Epithelial cell of esophagus (primary cell): ENCODE measurements at regions not wholly inside any gene's neighbourhood (a gene's known extent, or its start where the extent isn't known, plus 50 kb on each side); places are given as distances from the start of the nearest gene placed in this dataset.

ENCODE experiments used
- DNase-seq: peaks from one replicate; pipeline ENCODE4 v3.0.0; 2010; ENCODE audit warnings: low read depth
- H3K4me3 ChIP-seq: 2 replicates; pipeline ENCODE4 v1.5.1; 2011; ENCODE audit warnings: mild to moderate bottlenecking, low read length, control low read depth
- CTCF ChIP-seq: IDR thresholded peaks from 2 replicates; pipeline ENCODE4 v1.5.1; 2011; ENCODE audit warnings: low read depth, mild to moderate bottlenecking, low read length, control low read depth, inconsistent platforms; ENCODE audit not compliant: insufficient read depth; ENCODE audit errors: missing control alignments

DNA sequence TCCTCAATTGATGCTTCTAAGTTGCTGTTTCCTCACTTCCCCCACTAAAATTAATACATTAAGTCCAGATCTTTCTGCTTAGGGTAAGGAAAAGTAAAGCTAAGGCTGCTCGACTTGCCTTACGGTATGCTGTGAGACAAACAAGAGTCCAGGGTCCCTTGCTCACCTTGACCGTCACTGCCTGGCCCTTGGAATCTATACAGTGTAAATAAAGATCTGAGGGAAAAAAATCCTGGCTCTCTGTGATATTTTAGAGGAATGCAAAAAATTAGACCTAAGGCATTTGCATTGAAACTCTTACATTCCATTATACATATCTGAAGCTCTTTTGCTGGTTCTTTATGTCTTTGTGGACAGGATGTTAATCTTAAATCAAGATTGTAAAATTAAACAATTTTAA is 129.6 kb upstream of the HCCS start:
- DNase-seq: no peak
- H3K4me3 ChIP-seq: no peak overlapping the region
- TF ChIP-seq CTCF: no peak

- no peak for TF ChIP-seq CTCF
- DNase-seq: no peak
- no peak overlapping the region for H3K4me3 ChIP-seq
Measured at GRCh38 chrX:10983526-10983925, 127.6 kb upstream of the HCCS start.

DNA sequence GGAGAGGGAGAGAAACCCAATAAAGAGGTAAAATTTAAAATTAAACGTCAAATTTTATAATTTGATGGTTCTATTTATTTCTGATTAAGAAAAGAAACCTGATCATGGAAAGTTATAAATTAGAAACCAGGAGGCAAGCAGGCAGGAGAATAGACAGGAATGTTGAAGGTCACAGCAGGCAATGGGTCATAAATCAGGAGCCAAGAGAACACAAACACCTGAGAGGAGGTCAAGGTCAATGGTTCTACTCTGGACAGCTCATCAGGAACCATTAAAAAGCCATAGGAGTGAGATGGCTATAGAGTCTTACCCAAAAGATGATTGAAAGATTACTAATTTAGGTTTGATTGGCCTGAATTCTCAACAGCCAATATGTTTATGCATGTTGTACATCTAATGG is 126.9 kb upstream of the HCCS start:
- no peak overlapping the region for H3K4me3 ChIP-seq
- no peak for DNase-seq
- no peak for TF ChIP-seq CTCF

DNA sequence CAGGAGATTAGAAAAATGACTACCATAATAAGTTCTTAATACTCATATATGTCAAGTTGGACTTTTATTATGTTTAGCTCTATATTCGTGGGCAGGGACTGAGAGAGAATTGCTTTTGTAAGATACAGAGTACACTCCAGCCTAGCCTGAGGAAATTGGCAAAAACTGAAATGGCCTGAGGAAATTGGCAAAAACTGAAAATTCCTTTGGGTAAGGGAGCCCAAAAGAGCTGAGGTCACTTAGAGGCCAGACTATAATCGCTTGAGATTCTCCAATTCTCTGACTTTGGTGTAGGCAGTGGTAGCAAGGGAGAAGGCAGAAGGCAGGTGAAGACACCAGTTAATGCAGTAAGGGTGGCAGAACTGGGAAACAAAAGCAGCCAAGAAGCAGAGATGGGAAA is 124.5 kb upstream of the HCCS start:
- TF ChIP-seq CTCF: no peak
- no peak for DNase-seq
- no peak overlapping the region for H3K4me3 ChIP-seq

DNA sequence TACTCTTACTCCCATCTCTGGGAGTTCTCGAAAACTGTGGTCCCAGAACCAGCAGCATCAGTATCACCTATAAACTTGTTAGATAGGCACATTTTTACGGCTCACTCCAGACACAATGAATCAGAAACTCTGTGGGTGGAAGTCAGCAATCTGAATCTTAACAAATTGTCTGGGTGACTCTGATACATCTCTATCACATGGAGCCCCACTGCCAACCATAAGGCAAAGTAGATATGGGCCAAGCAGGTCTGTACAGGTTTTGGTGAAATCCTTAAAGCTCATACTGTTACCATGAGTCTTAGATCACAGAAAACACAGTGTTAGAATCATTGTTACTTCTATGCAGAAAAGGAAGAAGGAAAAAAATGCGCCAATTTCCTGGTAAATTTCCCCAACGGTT is 122.5 kb upstream of the HCCS start:
- H3K4me3 ChIP-seq: no peak overlapping the region
- peak; percentile 55 for DNase-seq
- no peak for TF ChIP-seq CTCF

DNA sequence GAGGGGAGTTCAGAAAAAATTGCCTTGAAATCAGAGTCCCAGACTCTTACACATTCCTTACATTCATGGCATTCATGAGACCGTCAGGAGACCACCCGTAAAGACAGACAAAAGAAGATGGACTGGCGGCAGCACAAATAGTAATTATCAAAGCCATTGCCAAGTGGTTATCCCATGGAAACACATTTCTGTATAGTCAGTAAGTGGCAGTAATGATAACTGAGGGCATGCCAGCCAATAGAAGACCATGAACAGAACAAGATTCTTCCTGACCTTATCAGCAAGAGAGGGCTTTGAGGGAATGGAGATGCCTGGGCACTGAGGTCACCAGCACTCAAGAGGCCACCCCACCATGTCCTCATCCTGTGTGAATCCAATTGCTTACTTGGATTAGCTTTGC is 121.7 kb upstream of the HCCS start:
- no peak for TF ChIP-seq CTCF
- no peak for DNase-seq
- H3K4me3 ChIP-seq: no peak overlapping the region

- no peak for TF ChIP-seq CTCF
- H3K4me3 ChIP-seq: no peak overlapping the region
- DNase-seq: no peak
Measured at GRCh38 chrX:10990418-10990817, 120.7 kb upstream of the HCCS start.
